ENCODE measurements at regions not wholly inside any gene's neighbourhood (a gene's known extent, or its start where the extent isn't known, plus 50 kb on each side); places are given as distances from the start of the nearest gene placed in this dataset.

DNA sequence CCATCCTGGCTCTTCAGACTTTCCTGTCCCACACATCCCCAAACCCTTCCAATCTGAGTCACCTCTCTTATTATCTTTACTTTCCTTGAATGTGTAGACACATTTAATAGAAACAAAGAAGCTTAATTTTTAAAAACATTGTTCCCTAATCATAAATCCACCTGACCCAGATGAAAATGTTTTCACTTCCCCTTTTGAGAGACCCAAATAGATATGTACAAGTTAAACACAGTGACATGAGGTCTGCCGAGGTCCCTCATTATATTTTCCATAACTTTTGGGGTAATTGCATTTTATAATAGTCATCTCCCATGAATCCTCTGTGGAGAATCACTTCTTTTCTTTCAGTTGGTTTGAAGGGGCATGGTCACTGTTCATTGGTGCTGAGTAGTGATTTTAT, 191.1 kb downstream of the GRIN2B start:
- TF ChIP-seq EP300 (IDR thresholded peaks at IDR 0.05; ENCODE audit: borderline replicate concordance in 1 of 2, low read depth in 1 of 2, low read length in 1 of 2) = no peak
- TF ChIP-seq, protein P1, sequence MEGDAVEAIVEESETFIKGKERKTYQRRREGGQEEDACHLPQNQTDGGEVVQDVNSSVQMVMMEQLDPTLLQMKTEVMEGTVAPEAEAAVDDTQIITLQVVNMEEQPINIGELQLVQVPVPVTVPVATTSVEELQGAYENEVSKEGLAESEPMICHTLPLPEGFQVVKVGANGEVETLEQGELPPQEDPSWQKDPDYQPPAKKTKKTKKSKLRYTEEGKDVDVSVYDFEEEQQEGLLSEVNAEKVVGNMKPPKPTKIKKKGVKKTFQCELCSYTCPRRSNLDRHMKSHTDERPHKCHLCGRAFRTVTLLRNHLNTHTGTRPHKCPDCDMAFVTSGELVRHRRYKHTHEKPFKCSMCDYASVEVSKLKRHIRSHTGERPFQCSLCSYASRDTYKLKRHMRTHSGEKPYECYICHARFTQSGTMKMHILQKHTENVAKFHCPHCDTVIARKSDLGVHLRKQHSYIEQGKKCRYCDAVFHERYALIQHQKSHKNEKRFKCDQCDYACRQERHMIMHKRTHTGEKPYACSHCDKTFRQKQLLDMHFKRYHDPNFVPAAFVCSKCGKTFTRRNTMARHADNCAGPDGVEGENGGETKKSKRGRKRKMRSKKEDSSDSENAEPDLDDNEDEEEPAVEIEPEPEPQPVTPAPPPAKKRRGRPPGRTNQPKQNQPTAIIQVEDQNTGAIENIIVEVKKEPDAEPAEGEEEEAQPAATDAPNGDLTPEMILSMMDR (IDR thresholded peaks at IDR 0.05) = no peak
- TF ChIP-seq, protein P2, sequence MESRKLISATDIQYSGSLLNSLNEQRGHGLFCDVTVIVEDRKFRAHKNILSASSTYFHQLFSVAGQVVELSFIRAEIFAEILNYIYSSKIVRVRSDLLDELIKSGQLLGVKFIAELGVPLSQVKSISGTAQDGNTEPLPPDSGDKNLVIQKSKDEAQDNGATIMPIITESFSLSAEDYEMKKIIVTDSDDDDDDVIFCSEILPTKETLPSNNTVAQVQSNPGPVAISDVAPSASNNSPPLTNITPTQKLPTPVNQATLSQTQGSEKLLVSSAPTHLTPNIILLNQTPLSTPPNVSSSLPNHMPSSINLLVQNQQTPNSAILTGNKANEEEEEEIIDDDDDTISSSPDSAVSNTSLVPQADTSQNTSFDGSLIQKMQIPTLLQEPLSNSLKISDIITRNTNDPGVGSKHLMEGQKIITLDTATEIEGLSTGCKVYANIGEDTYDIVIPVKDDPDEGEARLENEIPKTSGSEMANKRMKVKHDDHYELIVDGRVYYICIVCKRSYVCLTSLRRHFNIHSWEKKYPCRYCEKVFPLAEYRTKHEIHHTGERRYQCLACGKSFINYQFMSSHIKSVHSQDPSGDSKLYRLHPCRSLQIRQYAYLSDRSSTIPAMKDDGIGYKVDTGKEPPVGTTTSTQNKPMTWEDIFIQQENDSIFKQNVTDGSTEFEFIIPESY (IDR thresholded peaks at IDR 0.05; ENCODE audit: borderline replicate concordance, low read depth) = no peak
- no peak for TF ChIP-seq EZH2phosphoT487 (IDR thresholded peaks at IDR 0.05; ENCODE audit: borderline replicate concordance, low read depth)
- no peak for TF ChIP-seq SMC3 (IDR thresholded peaks at IDR 0.05; ENCODE audit: low read depth, low read length)
- no peak for TF ChIP-seq POLR2AphosphoS5 (IDR thresholded peaks at IDR 0.05; ENCODE audit: low read depth, low read length)

Data from SK-N-SH (cell line).